HEK293T (cell line): ENCODE measurements at regions not wholly inside any gene's neighbourhood (a gene's known extent, or its start where the extent isn't known, plus 50 kb on each side); places are given as distances from the start of the nearest gene placed in this dataset.

Source experiments
- BHLHE40 ChIP-seq: fragments of 450-650 bp; IDR thresholded peaks from 2 replicates; pipeline ENCODE4 v1.6.1; 2016; ENCODE audit warnings: mild to moderate bottlenecking, moderate library complexity, borderline replicate concordance
- FOXK2 ChIP-seq: fragments of 450-650 bp; IDR thresholded peaks from 2 replicates; pipeline ENCODE4 v1.6.1; 2016; ENCODE audit warnings: mild to moderate bottlenecking
- HDGF ChIP-seq: fragments of 450-650 bp; IDR thresholded peaks from 2 replicates; pipeline ENCODE4 v1.6.1; 2017; ENCODE audit warnings: antibody characterized with exemption, borderline replicate concordance
- L3MBTL2 ChIP-seq: fragments of 450-650 bp; conservative IDR thresholded peaks from 2 replicates; pipeline ENCODE4 v1.6.1; 2016; ENCODE audit warnings: mild to moderate bottlenecking
- LEF1 ChIP-seq: fragments of 450-650 bp; IDR thresholded peaks from 2 replicates; pipeline ENCODE4 v1.6.1; 2017; ENCODE audit warnings: mild to moderate bottlenecking, borderline replicate concordance
- SUZ12 ChIP-seq: fragments of 450-650 bp; IDR thresholded peaks from 2 replicates; pipeline ENCODE4 v1.6.1; 2016; ENCODE audit warnings: mild to moderate bottlenecking

DNA sequence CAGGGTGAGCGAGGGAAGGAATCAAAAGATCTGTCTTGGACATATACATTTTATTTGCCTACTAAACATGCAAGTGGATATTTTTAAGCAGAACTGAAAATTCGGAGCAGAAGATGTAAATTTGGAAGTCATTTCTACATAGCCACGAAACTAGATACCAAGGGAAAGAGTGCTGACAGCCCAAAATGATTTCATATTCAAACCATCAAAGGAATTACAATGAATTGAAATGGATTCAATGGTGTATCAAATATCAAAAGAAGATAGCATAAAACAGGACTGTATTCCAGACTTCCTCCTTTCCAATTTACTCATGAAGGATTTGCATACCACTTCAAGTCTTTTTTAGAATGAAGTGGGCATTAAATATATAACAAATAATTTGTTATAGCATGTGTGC lies 313.5 kb upstream of the KITLG start:
- TF ChIP-seq L3MBTL2 (no peak), BHLHE40 (no peak), LEF1 (no peak), HDGF (no peak), SUZ12 (no peak), FOXK2 (no peak)
